B cell (primary cell): ENCODE measurements at regions not wholly inside any gene's neighbourhood (a gene's known extent, or its start where the extent isn't known, plus 50 kb on each side); places are given as distances from the start of the nearest gene placed in this dataset.

Experiments used
- ATAC-seq: fragments of 200-7000 bp; cut with Tn5 transposase; one replicate; pipeline ENCODE4 v1.10.0; 2021; ENCODE audit warnings: low read depth, mild to moderate bottlenecking, moderate number of reproducible peaks, moderate library complexity
- CTCF ChIA-PET: fragments of 350-600 bp; sonication (Branson Sonifier 250); formaldehyde crosslinking; loops from one replicate; lab custom pipeline; 2021; ENCODE audit warnings: antibody characterized with exemption, inconsistent platforms; lab: Charles Lee
- POLR2A ChIA-PET: fragments of 350-600 bp; sonication (Branson Sonifier 250); formaldehyde crosslinking; loops from one replicate; lab custom pipeline; 2021; ENCODE audit warnings: antibody characterized with exemption; lab: Charles Lee
- DNase-seq: peaks from one replicate; pipeline ENCODE4 v3.0.0; 2013
- H2AFZ ChIP-seq: 2 replicates; pipeline ENCODE4 v1.6.1; 2012; ENCODE audit warnings: mild to moderate bottlenecking, low read depth, low read length; ENCODE audit not compliant: insufficient read depth, poor library complexity, severe bottlenecking
- H3K27ac ChIP-seq, 2 donors: 1 replicate in 1 of 2; 2 replicates in 1 of 2; pipeline ENCODE4 v1.5.1; 2012 to 2013; ENCODE audit warnings: low read length in 2 of 2, mild to moderate bottlenecking in 2 of 2, moderate library complexity in 1 of 2
- H3K27me3 ChIP-seq, 4 experiments: fragments of 200-600 bp in 1 of 4; sonication (generic) in 1 of 4; replicated peaks in 1 of 4; 1 replicate in 2 of 4; 2 replicates in 2 of 4; pipeline versions ENCODE4 v1.6.1 to v1.7.0; 2013 to 2016; ENCODE audit warnings: low read length in 3 of 4, mild to moderate bottlenecking in 2 of 4, mixed read lengths in 1 of 4, moderate library complexity in 1 of 4; ENCODE audit not compliant: insufficient read depth in 4 of 4, control insufficient read depth in 3 of 4; ENCODE audit errors: control extremely low read depth in 1 of 4
- H3K36me3 ChIP-seq, 2 experiments: replicated peaks in 1 of 2; 1 replicate in 1 of 2; 2 replicates in 1 of 2; pipeline versions ENCODE4 v1.6.1 to v1.7.1; 2013; ENCODE audit warnings: low read length in 1 of 2; ENCODE audit not compliant: insufficient read depth in 2 of 2, control insufficient read depth in 1 of 2; ENCODE audit errors: control extremely low read depth in 1 of 2, extremely low read depth in 1 of 2
- H3K4me1 ChIP-seq, 2 donors: fragments of 200-600 bp in 1 of 2; sonication (generic) in 1 of 2; 1 replicate in 1 of 2; 2 replicates in 1 of 2; pipeline versions ENCODE4 v1.5.1 to v1.6.1; 2013 to 2017; ENCODE audit warnings: low read length in 2 of 2; ENCODE audit not compliant: control insufficient read depth in 2 of 2, insufficient read depth in 2 of 2
- H3K4me2 ChIP-seq: replicated peaks from 2 replicates; pipeline ENCODE3; 2012; ENCODE audit warnings: mild to moderate bottlenecking, low read depth, low read length; ENCODE audit not compliant: poor library complexity, severe bottlenecking
- H3K4me3 ChIP-seq, 5 experiments: fragments of 200-600 bp in 1 of 5; sonication (generic) in 1 of 5; 1 replicate in 3 of 5; 2 replicates in 2 of 5; pipeline versions ENCODE4 v1.5.1 to v1.7.0; 2011 to 2016; ENCODE audit warnings: low read length in 4 of 5, mild to moderate bottlenecking in 4 of 5, low read depth in 2 of 5, control low read depth in 1 of 5, moderate library complexity in 1 of 5; ENCODE audit not compliant: insufficient read depth in 1 of 5; ENCODE audit errors: control extremely low read depth in 1 of 5, extremely low read depth in 1 of 5
- H3K79me2 ChIP-seq: fragments of 200-600 bp; sonication (generic); one replicate; pipeline ENCODE4 v1.6.0; 2016; ENCODE audit warnings: low read length; ENCODE audit not compliant: control insufficient read depth, insufficient read depth
- H3K9ac ChIP-seq: fragments of 200-600 bp; sonication (generic); 2 replicates; pipeline ENCODE4 v1.6.1; 2017; ENCODE audit warnings: mild to moderate bottlenecking, low read length, moderate library complexity
- H3K9me3 ChIP-seq, 3 donors: one replicate each; pipeline versions ENCODE4 v1.6.1 to v1.7.1; 2013; ENCODE audit warnings: low read length in 2 of 3; ENCODE audit not compliant: control insufficient read depth in 2 of 3, insufficient read depth in 1 of 3; ENCODE audit errors: control extremely low read depth in 1 of 3
- H4K20me1 ChIP-seq: 2 replicates; pipeline ENCODE4 v1.6.0; 2012; ENCODE audit warnings: mild to moderate bottlenecking, low read length; ENCODE audit not compliant: insufficient read depth, control insufficient read depth, poor library complexity, severe bottlenecking
- H3K27ac Mint-ChIP-seq: one replicate; pipeline ENCODE4 v1.8.0; 2021; ENCODE audit warnings: mixed read lengths
- H3K27me3 Mint-ChIP-seq: one replicate; pipeline ENCODE4 v1.8.0; 2021; ENCODE audit warnings: mixed read lengths
- H3K4me1 Mint-ChIP-seq: one replicate; pipeline ENCODE4 v1.8.0; 2021; ENCODE audit warnings: mixed read lengths
- H3K4me3 Mint-ChIP-seq: one replicate; pipeline ENCODE4 v1.8.0; 2021; ENCODE audit warnings: mixed read lengths
- H3K9me3 Mint-ChIP-seq: one replicate; pipeline ENCODE4 v1.8.0; 2022; ENCODE audit warnings: mixed read lengths; ENCODE audit not compliant: insufficient read depth
- EZH2 ChIP-seq: IDR thresholded peaks from 2 replicates; pipeline ENCODE4 v1.6.1; 2012; ENCODE audit warnings: borderline replicate concordance, low read depth, mild to moderate bottlenecking, moderate library complexity, low read length; ENCODE audit not compliant: insufficient read depth, poor library complexity, severe bottlenecking
- WGBS: methylation state at CpG from one replicate; pipeline ENCODE4 v1.1.5; 2013; ENCODE audit warnings: missing lambda C conversion rate; ENCODE audit not compliant: insufficient coverage; 5-methylcytosine and 5-hydroxymethylcytosine counted together
- intact Hi-C: fragments of 100-400 bp; cut with micrococcal nuclease; formaldehyde crosslinking; loops from one replicate; pipeline ENCODE4 v1.10.0; 2022
- TF ChIP-seq, protein P1 (sequence below): fragments of 200-600 bp; IDR thresholded peaks from one replicate; pipeline ENCODE4 v1.8.0; 2022; ENCODE audit warnings: antibody characterized with exemption, mild to moderate bottlenecking

DNA sequence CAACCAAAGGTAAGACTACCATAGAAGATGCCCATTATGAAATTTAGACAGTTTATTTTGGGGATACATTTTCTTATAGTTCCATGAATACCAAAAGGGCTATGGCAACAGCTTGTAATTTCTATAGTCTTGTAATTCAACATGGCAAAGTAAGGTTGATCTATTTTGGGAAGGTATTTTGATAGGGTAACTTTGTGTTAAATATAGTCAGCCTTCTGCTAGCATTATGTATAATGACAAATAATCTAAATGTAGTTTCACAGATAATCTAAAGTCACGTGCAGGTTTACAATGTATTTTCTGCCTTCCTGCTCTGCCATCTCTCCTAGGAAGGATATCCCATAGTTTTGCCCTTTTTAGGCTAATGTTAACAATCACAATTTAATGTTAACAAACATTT lies 85.9 kb upstream of the DPH5 start:
- H3K27ac ChIP-seq: peak overlapping the region; percentile 80 to 95
- POLR2A ChIA-PET: interaction anchor here (1.5 to 2.6 kb wide), 3 partner anchors 14 to 136 kb away, joined by 5 to 46 read pairs (median 7); partner anchors contain the start of gene S1PR1
- H3K79me2 ChIP-seq: no peaks in the 10 kb centered on the region
- no peaks in the 10 kb centered on the region for H3K36me3 ChIP-seq
- intact Hi-C loops: no loop called here
- TF ChIP-seq, protein P1, sequence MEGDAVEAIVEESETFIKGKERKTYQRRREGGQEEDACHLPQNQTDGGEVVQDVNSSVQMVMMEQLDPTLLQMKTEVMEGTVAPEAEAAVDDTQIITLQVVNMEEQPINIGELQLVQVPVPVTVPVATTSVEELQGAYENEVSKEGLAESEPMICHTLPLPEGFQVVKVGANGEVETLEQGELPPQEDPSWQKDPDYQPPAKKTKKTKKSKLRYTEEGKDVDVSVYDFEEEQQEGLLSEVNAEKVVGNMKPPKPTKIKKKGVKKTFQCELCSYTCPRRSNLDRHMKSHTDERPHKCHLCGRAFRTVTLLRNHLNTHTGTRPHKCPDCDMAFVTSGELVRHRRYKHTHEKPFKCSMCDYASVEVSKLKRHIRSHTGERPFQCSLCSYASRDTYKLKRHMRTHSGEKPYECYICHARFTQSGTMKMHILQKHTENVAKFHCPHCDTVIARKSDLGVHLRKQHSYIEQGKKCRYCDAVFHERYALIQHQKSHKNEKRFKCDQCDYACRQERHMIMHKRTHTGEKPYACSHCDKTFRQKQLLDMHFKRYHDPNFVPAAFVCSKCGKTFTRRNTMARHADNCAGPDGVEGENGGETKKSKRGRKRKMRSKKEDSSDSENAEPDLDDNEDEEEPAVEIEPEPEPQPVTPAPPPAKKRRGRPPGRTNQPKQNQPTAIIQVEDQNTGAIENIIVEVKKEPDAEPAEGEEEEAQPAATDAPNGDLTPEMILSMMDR: no peak
- no peak for TF ChIP-seq EZH2
- no peak overlapping the region for H2AFZ ChIP-seq
- Mint-ChIP-seq H3K9me3 (no peaks in the 10 kb centered on the region), H3K27ac (peak overlapping the region; percentile 89), H3K4me3 (peak overlapping the region; percentile 79), H3K4me1 (peaks cover 39% of the 10 kb centered on the region), H3K27me3 (no peaks in the 10 kb centered on the region)
- no peaks in the 10 kb centered on the region for H4K20me1 ChIP-seq
- DNase-seq (no peak), ATAC-seq (no peak)
- H3K9ac ChIP-seq: peak overlapping the region; percentile 30
- no peaks in the 10 kb centered on the region for H3K27me3 ChIP-seq
- H3K9me3 ChIP-seq: peaks cover 0 to 1% (median 0%) of the 10 kb centered on the region in 3 donors
- WGBS: no CpG with 5 or more reads among the region's 1 CpG
- CTCF ChIA-PET: interaction anchor here (0.6 to 4.3 kb wide), 8 partner anchors 19 to 246 kb away, joined by 3 to 64 read pairs (median 6); no protein-coding TSS in a partner anchor
- peaks cover 28 to 31% of the 10 kb centered on the region in 2 donors for H3K4me1 ChIP-seq
- H3K4me3 ChIP-seq: peak overlapping the region in 1 of 5 experiments; percentile 14
- H3K4me2 ChIP-seq: peak overlapping the region; percentile 51

GRCh38 chr1:101109791-101110190 lies 84.2 kb upstream of the DPH5 start:
- Mint-ChIP-seq H3K27me3 (no peaks in the 10 kb centered on the region), H3K4me3 (no peak overlapping the region), H3K4me1 (peaks cover 39% of the 10 kb centered on the region), H3K9me3 (no peaks in the 10 kb centered on the region), H3K27ac (peak overlapping the region; percentile 79)
- Histone ChIP-seq H3K4me1 (peaks cover 28 to 31% of the 10 kb centered on the region in 2 donors), H3K9me3 (peaks cover 0 to 3% (median 1%) of the 10 kb centered on the region in 3 donors), H3K36me3 (no peaks in the 10 kb centered on the region), H3K79me2 (no peaks in the 10 kb centered on the region), H4K20me1 (no peaks in the 10 kb centered on the region), H3K27me3 (no peaks in the 10 kb centered on the region), H2AFZ (no peak overlapping the region), H3K27ac (peak overlapping the region in 1 of 2 donors; percentile 95), H3K4me2 (no peak overlapping the region), H3K9ac (no peak overlapping the region), H3K4me3 (no peak overlapping the region)
- ChIA-PET POLR2A (interaction anchor here (0.6 to 1.1 kb wide), 3 partner anchors 15 to 143 kb away, joined by 7 to 19 read pairs (median 8); no protein-coding TSS in a partner anchor), CTCF (interaction anchor here (0.7 to 4.3 kb wide), 7 partner anchors 20 to 248 kb away, joined by 3 to 64 read pairs (median 4); no protein-coding TSS in a partner anchor)
- ATAC-seq (no peak), DNase-seq (no peak)
- no peak for TF ChIP-seq EZH2
- TF ChIP-seq, protein P1: no peak
- WGBS: no CpG with 5 or more reads among the region's 1 CpG
- intact Hi-C loops: no loop called here
